HG03045 (cell line): ENCODE measurements at regions not wholly inside any gene's neighbourhood (a gene's known extent, or its start where the extent isn't known, plus 50 kb on each side); places are given as distances from the start of the nearest gene placed in this dataset.
"Not testable (repeated sequence)": the region's sequence is repeated elsewhere in the genome, so short reads cannot be mapped to it uniquely, and the experiment has no call there.

Source experiments
- ATAC-seq: cut with Tn5 transposase; IDR thresholded peaks from one replicate; pipeline ENCODE4 v1.9.1; 2021; ENCODE audit warnings: mild to moderate bottlenecking, moderate library complexity; ENCODE audit not compliant: unreplicated experiment

DNA sequence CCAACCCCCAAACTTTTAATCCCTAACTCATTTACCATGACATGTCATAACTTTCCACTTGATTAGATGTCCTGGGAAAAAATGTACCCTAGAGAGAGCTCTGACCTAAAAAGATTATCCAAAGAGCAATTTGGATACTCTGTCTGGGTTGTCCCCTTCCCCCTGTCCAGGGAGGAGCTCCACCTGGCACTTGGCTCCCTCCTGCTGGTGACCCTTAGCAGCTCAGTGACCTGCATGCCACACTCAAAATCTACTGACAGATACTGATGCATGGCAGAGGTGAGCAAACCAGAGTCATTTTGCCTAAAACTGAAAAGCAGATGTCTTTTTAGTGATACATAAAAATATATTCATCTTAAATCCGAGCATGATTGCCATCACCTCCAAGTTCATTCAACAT, 442.3 kb upstream of the CHRM3 start:
- ATAC-seq: no peak

GRCh38 chr1:238927899-238928298, 458.5 kb upstream of the CHRM3 start:
- ATAC-seq: no peak

DNA sequence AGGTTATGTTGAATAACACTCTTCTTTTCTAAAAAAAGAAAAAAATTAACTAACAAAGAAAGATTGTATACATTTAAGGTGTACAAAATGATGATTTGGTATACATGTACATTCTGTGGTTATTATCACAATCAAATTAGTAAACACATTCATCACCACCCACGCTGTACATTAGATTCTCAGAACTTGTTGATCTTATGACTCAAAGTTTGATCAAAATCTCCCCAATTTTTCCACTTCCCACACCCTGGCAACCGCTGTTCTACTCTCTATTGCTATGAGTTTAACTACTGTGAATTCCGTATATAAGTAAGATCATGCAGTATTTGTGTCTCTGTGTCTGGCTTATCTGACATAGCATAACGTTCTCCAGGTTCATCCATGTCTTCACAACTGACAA, 469.5 kb upstream of the CHRM3 start:
- no peak for ATAC-seq

GRCh38 chr1:238914346-238914745, 472.0 kb upstream of the CHRM3 start:
- ATAC-seq: no peak

- no peak for ATAC-seq
Measured at GRCh38 chr1:238913210-238913609, 473.2 kb upstream of the CHRM3 start.

- no peak for ATAC-seq
Measured at GRCh38 chr1:238912148-238912547, 474.2 kb upstream of the CHRM3 start.

- ATAC-seq: not testable (repeated sequence)
Measured at GRCh38 chr1:238902752-238903151, 483.6 kb upstream of the CHRM3 start.

DNA sequence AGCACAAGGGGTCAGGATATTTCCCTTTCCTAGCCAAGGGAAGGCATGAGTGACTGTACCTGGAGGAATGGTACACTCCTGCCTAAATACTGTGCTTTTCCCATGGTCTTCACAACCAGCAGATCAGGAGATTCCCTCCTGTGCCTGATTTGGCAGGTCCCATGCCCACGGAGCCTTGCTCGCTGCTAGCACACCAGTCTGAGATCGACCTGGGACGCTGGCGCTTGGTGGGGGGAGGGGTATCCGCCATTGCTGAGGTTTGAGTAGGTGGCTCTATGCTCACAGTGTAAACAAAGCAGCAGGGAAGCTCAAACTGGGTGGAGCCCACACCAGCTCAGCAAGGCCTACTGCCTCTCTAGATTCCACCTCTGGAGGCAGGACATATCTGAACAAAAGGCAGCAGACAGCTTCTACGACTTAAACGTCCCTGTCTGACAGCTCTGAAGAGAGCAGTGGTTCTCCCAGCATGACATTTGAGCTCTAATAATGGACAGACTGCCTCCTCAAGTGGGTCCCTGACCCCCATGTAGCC, 486.0 kb upstream of the CHRM3 start:
- no peak for ATAC-seq

GRCh38 chr1:238898856-238899255, 487.5 kb upstream of the CHRM3 start:
- no peak for ATAC-seq

GRCh38 chr1:238895911-238896310, 490.5 kb upstream of the CHRM3 start:
- ATAC-seq: no peak

- ATAC-seq: no peak
Measured at GRCh38 chr1:238892612-238893011, 493.8 kb upstream of the CHRM3 start.

DNA sequence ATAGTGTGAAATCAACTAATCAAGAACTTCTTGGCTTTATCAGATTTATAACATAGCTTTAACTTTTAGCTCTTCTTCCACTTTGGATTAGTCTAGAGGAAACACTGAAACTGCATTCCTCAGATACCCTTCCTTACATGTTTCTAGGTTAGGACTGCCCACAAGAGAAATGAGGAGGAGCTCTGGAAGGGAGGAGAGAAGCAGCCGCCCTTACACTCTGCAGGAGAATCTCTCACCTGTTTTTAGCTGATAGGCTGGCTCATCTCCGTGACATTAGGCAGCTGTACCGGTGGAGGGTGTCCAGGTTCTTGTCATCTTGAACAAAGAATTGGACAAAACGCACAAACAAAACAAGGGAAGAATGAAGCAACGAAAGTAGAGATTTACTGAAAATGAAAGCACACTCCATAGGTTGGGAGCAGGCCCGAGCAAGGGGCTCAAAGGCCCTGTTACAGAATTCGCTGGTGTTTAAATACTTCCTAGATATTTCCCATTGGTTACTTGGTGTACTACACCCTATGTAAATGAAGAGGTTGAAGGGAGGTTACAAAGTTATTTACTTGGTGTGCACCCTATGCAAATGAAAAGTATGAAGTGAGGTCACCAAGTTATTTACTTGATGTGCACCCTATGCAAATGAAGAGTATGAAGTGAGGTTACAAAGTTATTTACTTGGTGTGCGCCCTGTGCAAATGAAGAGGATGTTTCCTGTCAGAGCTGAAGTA, 524.9 kb upstream of the CHRM3 start:
- no peak for ATAC-seq

DNA sequence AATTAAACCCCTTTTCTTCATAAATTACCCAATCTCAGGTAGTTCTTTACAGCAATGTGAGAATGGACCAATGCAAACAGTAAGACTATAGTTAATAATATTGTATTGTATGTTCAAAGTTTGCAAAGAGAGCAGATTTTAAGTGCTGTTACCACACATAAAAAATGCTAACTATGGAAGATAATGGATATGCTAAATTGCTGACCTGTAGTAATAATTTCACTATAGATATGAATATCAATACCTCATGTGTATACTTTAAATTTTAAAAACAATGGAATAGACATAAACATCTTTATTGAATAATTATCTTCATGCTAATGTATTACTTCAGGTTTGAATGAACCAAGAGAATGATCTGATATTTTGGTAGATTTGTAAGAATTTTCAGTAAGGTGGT, 552.4 kb upstream of the CHRM3 start:
- no peak for ATAC-seq

GRCh38 chr1:238832106-238832505, 554.3 kb upstream of the CHRM3 start:
- ATAC-seq: no peak

DNA sequence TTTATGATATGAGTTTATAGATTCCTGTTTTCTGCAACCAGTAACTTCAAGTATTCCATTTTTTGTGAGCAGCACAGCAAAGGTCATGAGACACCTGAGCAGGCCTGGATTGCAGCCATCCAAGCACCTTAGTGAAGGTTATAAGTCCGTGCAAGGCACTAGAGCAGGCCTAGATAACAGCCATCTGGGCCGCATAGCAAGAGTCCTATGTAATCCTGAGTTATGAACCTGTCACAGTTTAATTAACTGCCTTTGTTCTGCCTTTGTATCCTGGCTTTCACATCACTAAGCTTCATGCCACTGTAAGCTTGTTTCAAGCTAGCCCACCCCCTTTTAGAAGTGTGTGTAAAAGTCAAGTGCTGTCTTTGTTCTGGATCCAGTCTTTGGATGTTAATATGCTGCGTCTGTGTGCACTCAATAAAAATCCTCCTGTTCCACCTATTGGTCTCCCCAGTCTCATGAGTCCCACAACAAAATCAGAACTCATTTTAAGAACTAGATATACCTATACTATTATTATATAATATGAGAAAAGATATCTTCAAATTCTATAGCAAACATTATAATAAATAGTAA, 556.2 kb upstream of the CHRM3 start:
- no peak for ATAC-seq

DNA sequence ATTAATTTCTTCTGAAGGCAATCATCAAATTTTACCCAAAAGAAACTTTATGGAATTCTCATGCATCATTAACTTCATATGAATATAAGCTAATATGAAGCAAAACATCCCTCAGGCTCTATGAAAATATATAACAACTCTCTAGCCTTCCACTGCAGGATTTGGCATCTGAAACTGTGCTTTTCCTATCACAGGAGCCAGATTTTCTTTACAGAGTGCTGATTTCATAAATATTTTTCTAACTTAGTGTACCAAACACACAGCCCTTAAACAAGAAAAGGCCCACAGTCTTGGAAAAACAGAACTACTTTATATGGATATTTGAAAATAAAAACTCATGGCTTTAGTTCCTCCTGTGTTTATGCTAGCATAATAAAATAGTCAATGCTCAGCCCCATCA, 559.5 kb upstream of the CHRM3 start:
- no peak for ATAC-seq

DNA sequence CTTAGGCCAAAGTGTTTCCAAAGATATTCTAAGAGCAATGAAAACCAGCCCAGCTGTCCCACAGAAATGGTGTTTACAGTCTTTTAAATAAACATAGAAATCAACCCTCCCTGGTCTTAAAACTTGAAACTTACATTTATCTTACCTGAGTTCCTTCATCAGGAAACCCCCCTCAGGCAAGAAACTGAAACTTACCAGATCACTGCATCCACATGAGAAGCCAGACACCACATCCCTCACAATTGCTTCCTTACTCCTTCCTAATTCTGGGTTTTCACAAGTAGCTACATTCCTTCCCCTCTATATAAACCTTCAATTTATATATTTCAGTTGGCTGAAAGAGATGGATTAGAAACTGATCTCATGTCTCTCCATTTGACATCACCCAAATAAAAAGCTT, 563.0 kb upstream of the CHRM3 start:
- no peak for ATAC-seq

GRCh38 chr1:238811211-238811879, 575.0 kb upstream of the CHRM3 start:
- no peak for ATAC-seq

GRCh38 chr1:238790882-238791281, 595.5 kb upstream of the CHRM3 start:
- ATAC-seq: no peak

DNA sequence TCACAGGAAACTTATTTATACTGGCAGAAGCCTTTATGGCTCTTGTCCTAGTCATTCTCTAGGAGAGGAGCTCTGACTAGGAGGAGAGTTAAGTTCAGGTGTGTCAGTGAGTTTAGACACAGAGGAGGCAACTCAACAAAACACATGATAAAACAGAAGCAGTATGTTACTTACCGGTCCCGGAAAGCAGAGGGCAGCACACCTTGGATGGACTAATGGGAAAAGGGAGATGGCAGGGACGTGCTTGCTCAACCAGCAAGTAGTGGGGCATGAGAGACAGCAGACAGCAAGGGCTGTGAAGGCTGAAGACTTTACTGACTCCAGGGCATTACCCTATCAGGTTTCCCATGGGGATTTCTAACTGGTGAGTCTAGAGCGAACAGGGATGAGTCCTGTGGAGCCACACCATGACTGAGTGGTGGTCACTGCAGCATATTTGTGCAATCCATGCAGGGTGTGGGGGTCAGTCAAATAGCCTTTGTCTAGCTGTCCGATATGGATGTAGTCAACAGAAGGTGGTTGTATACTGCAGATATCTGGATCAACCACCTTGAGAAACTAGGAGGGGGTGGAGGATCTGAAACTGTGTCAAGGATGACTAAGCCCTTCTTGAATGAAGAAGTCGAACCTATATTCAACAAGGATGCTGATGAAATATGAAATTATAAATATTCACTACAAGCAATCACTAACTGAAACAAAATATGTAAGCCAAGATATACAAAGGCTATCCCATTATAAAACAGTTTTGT, 596.3 kb upstream of the CHRM3 start:
- ATAC-seq: no peak

DNA sequence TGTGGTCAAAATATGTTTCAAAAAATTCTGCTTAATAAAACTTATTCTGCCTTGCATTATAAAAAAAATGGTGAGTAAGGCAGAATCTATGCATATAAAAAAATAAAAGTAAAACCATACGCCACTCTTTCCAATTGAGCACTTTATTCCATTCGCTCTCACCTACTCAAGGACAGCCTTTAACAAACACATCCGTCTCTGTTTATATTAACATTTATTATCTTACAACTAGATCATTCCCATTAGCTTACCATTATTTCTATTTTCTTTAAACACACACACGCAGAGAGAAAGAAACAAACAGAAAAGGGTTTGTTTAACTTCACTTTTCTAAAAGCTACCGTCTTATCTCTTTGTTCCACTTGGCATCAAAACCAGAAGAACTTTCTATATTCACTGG, 598.9 kb upstream of the CHRM3 start:
- ATAC-seq: no peak
